Fibroblast of lung (primary cell): ENCODE measurements at regions not wholly inside any gene's neighbourhood (a gene's known extent, or its start where the extent isn't known, plus 50 kb on each side); places are given as distances from the start of the nearest gene placed in this dataset.

ENCODE experiments used
- DNase-seq, 2 donors: peaks; one replicate each; pipeline versions ENCODE4 v3.0.0 to v3.0.0-alpha.2; 2010; ENCODE audit warnings: low read depth in 2 of 2
- H2AFZ ChIP-seq: 2 replicates; pipeline ENCODE4 v1.5.1; 2012; ENCODE audit warnings: low read length, control low read depth, inconsistent platforms
- H3K27ac ChIP-seq: 2 replicates; pipeline ENCODE4 v1.5.1; 2011; ENCODE audit warnings: low read length, control low read depth; ENCODE audit not compliant: insufficient read depth
- H3K27me3 ChIP-seq: 2 replicates; pipeline ENCODE4 v1.5.1; 2011; ENCODE audit warnings: mild to moderate bottlenecking, low read length; ENCODE audit not compliant: control insufficient read depth, insufficient read depth
- H3K36me3 ChIP-seq: 2 replicates; pipeline ENCODE4 v1.5.1; 2011; ENCODE audit warnings: low read length; ENCODE audit not compliant: control insufficient read depth, insufficient read depth
- H3K4me1 ChIP-seq: 2 replicates; pipeline ENCODE4 v1.5.1; 2011; ENCODE audit warnings: low read length; ENCODE audit not compliant: control insufficient read depth, insufficient read depth; ENCODE audit errors: extremely low read depth
- H3K4me2 ChIP-seq: 2 replicates; pipeline ENCODE4 v1.5.1; 2011; ENCODE audit warnings: low read length, control low read depth; ENCODE audit not compliant: insufficient read depth; ENCODE audit errors: extremely low read depth
- H3K4me3 ChIP-seq, 4 experiments: fragments of 200-600 bp in 1 of 4; sonication (generic) in 1 of 4; replicated peaks in 1 of 4; 2 replicates each; pipeline ENCODE4 v1.5.1; 2011 to 2016; ENCODE audit warnings: low read length in 4 of 4, low read depth in 3 of 4, mild to moderate bottlenecking in 3 of 4, control low read depth in 2 of 4, inconsistent platforms in 1 of 4, mixed read lengths in 1 of 4; ENCODE audit not compliant: insufficient read depth in 1 of 4; ENCODE audit errors: control extremely low read depth in 1 of 4
- H3K79me2 ChIP-seq: 2 replicates; pipeline ENCODE4 v1.5.1; 2012; ENCODE audit warnings: mild to moderate bottlenecking, low read length, inconsistent platforms; ENCODE audit not compliant: control insufficient read depth, insufficient read depth
- H3K9ac ChIP-seq: 2 replicates; pipeline ENCODE4 v1.5.1; 2011; ENCODE audit warnings: mild to moderate bottlenecking, low read length, control low read depth; ENCODE audit not compliant: insufficient read depth
- H3K9me3 ChIP-seq: 2 replicates; pipeline ENCODE4 v1.5.1; 2012; ENCODE audit warnings: low read depth, low read length; ENCODE audit not compliant: control insufficient read depth, insufficient read depth
- H4K20me1 ChIP-seq: 2 replicates; pipeline ENCODE4 v1.5.1; 2011; ENCODE audit warnings: low read length; ENCODE audit not compliant: control insufficient read depth, insufficient read depth; ENCODE audit errors: extremely low read depth
- EZH2 ChIP-seq: IDR thresholded peaks from 2 replicates; pipeline ENCODE4 v1.5.1; 2012; ENCODE audit warnings: low read length, control low read depth, mild to moderate bottlenecking; ENCODE audit errors: missing control alignments
- TF ChIP-seq, protein P1 (sequence below), 2 donors: IDR thresholded peaks in 1 of 2; conservative IDR thresholded peaks in 1 of 2; 1 replicate in 1 of 2; 2 replicates in 1 of 2; pipeline ENCODE4 v1.5.1; 2011 to 2012; ENCODE audit warnings: low read length in 2 of 2, control low read depth in 1 of 2, inconsistent platforms in 1 of 2, low read depth in 1 of 2, mild to moderate bottlenecking in 1 of 2

DNA sequence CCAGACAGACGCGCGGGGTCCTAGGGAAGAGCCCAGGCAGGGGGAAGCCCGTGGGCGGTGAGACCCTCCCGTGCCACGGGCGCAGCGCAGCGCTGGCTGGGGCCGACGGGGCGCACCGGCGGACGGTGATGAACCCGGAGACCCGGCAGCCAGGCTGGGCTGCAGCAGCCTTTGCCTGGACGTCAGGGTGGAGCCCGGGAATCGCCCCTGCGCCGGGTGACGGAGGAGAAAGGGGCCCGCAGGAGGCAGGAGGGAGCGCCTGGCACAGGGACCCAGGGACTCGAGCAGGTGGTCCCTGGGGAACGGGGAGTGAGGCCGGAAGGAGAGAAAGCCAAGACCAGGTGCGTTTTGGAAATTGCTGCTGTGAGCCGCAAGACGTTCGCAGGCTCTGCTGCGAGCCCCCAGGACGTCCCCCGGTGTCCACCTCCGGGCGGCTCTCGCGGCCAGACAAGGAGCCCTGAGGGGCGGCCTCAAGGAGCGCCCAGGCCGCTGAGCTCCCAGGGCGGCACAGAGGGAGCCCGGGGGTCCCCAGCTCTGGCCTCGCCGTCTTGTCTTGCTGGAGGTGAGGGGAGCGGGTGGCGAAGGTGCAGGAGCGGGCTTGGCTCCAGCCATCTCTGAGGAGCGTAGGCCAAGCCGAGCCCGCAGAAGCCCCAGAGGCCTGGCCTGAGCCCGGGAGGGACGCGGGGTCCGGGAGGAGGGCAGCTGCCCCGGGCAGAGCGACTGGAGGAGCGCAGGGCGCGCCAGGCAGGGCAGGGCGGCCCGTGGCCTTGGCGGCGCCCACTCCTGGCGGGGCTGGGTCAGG lies 191.2 kb upstream of the PDE10A start:
- Histone ChIP-seq H3K9ac (no peak overlapping the region), H3K9me3 (no peaks in the 10 kb centered on the region), H3K4me3 (no peak overlapping the region), H3K79me2 (no peaks in the 10 kb centered on the region), H3K4me1 (no peaks in the 10 kb centered on the region), H3K27ac (no peak overlapping the region), H2AFZ (no peak overlapping the region), H3K4me2 (no peak overlapping the region), H4K20me1 (no peaks in the 10 kb centered on the region), H3K27me3 (no peaks in the 10 kb centered on the region), H3K36me3 (no peaks in the 10 kb centered on the region)
- no peak for DNase-seq
- TF ChIP-seq EZH2 = no peak
- TF ChIP-seq, protein P1, sequence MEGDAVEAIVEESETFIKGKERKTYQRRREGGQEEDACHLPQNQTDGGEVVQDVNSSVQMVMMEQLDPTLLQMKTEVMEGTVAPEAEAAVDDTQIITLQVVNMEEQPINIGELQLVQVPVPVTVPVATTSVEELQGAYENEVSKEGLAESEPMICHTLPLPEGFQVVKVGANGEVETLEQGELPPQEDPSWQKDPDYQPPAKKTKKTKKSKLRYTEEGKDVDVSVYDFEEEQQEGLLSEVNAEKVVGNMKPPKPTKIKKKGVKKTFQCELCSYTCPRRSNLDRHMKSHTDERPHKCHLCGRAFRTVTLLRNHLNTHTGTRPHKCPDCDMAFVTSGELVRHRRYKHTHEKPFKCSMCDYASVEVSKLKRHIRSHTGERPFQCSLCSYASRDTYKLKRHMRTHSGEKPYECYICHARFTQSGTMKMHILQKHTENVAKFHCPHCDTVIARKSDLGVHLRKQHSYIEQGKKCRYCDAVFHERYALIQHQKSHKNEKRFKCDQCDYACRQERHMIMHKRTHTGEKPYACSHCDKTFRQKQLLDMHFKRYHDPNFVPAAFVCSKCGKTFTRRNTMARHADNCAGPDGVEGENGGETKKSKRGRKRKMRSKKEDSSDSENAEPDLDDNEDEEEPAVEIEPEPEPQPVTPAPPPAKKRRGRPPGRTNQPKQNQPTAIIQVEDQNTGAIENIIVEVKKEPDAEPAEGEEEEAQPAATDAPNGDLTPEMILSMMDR (conservative IDR thresholded peaks at IDR 0.05 in 1 of 2, IDR thresholded peaks at IDR 0.05 in 1 of 2; ENCODE audit: low read depth in 1 of 2, low read length in 2 of 2) = no peak

DNA sequence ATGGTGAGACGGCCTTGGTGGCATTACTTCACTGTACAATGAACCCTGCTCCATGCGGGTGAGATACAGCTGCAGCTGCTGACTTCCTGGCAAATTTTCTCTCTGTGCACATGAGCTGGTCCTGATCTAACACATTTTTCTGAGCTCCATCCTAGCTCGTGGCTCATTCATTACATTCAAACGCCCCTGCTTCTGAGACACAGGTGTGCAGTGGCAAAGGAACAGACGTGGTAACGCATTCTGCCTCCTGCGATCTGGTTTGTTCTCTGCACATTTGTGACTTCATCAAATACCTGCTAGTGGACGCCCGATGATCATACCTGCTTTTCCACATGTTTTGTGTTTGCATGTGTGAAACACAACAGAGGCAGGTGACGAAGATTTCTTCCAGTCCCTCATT lies 189.6 kb upstream of the PDE10A start:
- Histone ChIP-seq H3K27me3 (no peaks in the 10 kb centered on the region), H3K36me3 (no peaks in the 10 kb centered on the region), H2AFZ (no peak overlapping the region), H3K9me3 (no peaks in the 10 kb centered on the region), H3K4me1 (no peaks in the 10 kb centered on the region), H4K20me1 (no peaks in the 10 kb centered on the region), H3K27ac (no peak overlapping the region), H3K79me2 (no peaks in the 10 kb centered on the region), H3K4me3 (no peak overlapping the region), H3K4me2 (no peak overlapping the region), H3K9ac (no peak overlapping the region)
- TF ChIP-seq, protein P1 (conservative IDR thresholded peaks at IDR 0.05 in 1 of 2, IDR thresholded peaks at IDR 0.05 in 1 of 2; ENCODE audit: low read depth in 1 of 2, low read length in 2 of 2) = no peak
- TF ChIP-seq EZH2 = no peak
- no peak for DNase-seq

DNA sequence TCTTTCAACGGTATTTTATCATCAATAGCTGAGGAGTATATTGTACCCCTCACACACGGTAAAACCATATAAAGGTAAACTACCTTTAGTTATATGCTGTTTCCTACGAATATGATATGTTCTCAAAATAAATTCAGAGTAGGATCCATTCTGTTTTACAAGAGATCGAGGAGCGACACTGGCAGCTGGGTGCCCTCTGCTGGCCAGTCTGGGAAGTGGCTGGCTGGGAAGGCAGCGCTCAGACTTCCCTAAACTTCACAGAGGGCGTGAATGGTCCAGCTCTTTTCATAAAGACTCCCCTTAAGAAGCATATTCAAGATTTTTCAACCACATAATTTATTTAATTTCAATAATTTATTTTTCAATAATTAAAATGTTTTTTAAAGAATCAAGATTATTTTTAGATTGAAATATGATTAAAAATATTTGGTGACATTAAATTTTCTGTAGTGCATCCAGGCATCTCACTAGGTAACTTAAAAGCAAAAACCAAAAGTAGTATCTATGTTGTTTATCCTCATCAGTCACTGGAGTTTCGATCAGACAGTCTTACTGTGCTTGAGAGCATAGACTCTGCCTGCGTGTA lies 187.5 kb upstream of the PDE10A start:
- Histone ChIP-seq H3K9ac (no peak overlapping the region), H3K27me3 (no peaks in the 10 kb centered on the region), H3K27ac (no peak overlapping the region), H3K36me3 (no peaks in the 10 kb centered on the region), H2AFZ (no peak overlapping the region), H3K4me2 (no peak overlapping the region), H3K9me3 (no peaks in the 10 kb centered on the region), H3K79me2 (no peaks in the 10 kb centered on the region), H3K4me1 (no peaks in the 10 kb centered on the region), H4K20me1 (no peaks in the 10 kb centered on the region), H3K4me3 (peak overlapping the region in 1 of 4 experiments; percentile 25)
- TF ChIP-seq, protein P1 (conservative IDR thresholded peaks at IDR 0.05 in 1 of 2, IDR thresholded peaks at IDR 0.05 in 1 of 2; ENCODE audit: low read depth in 1 of 2, low read length in 2 of 2) = peak; percentile 98 to 100
- no peak for TF ChIP-seq EZH2
- DNase-seq = peak; percentile 32 to 57
